Keratinocyte (primary cell): ENCODE measurements at regions not wholly inside any gene's neighbourhood (a gene's known extent, or its start where the extent isn't known, plus 50 kb on each side); places are given as distances from the start of the nearest gene placed in this dataset.

Source experiments
- CTCF ChIP-seq, 3 experiments: IDR thresholded peaks in 1 of 3; conservative IDR thresholded peaks in 1 of 3; optimal IDR thresholded peaks in 1 of 3; 2 replicates in 2 of 3; 3 replicates in 1 of 3; pipeline versions ENCODE3 to v1.5.1; 2011; ENCODE audit warnings: low read length in 3 of 3, mild to moderate bottlenecking in 3 of 3, moderate library complexity in 2 of 3, control low read depth in 1 of 3, inconsistent platforms in 1 of 3; ENCODE audit not compliant: insufficient read depth in 2 of 3; ENCODE audit errors: extremely low read depth in 1 of 3
- EZH2 ChIP-seq: IDR thresholded peaks from one replicate; pipeline ENCODE4 v1.6.1; 2012; ENCODE audit warnings: inconsistent platforms, mild to moderate bottlenecking, low read length, moderate library complexity

DNA sequence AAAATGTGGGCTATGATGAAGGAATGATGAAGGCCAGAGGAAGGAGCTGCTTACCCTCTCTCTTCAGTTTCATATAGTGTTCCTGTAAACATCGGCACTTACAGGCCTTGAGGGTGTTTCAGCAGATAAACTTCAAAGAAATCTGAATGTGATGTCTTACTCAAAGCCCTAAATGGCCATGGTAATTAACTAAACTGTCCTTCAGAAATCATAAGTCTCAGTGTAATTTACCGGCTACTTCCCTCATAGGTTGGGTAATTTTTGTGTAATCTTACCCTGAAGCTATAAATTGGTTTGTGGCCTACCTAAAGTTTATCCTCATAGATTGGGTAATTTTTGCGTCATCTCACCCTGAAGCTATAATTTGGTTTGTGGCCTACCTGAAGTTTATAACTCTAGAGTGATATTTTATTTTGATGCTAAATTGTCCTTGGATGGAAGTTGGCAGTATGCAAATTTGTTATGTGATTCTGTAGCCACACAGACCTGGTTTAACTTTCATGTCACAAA lies 2700.3 kb downstream of the ARAP2 start:
- no peak for TF ChIP-seq CTCF (optimal IDR thresholded peaks at IDR 0.05 in 1 of 3, IDR thresholded peaks at IDR 0.05 in 1 of 3, conservative IDR thresholded peaks at IDR 0.05 in 1 of 3; ENCODE audit: extremely low read depth in 1 of 3, insufficient read depth in 2 of 3, low read length in 3 of 3)
- TF ChIP-seq EZH2 = no peak
